ENCODE measurements at regions not wholly inside any gene's neighbourhood (a gene's known extent, or its start where the extent isn't known, plus 50 kb on each side); places are given as distances from the start of the nearest gene placed in this dataset.
A peak's percentile ranks its signal among the peaks of the same experiment; 100 is the strongest.

GRCh38 chr14:61110316-61111082, 129.5 kb downstream of the SLC38A6 start:
- no peak for DNase-seq (ENCODE audit: extremely low read depth, low read depth, low spot score)

- no peak for DNase-seq (ENCODE audit: extremely low read depth, low read depth, low spot score)
Measured at GRCh38 chr14:61109288-61109687, 128.2 kb downstream of the SLC38A6 start.

- no peak for DNase-seq (ENCODE audit: extremely low read depth, low read depth, low spot score)
Measured at GRCh38 chr14:61108496-61109141, 127.6 kb downstream of the SLC38A6 start.

- DNase-seq (ENCODE audit: extremely low read depth, low read depth, low spot score), result no peak
Measured at GRCh38 chr14:61107869-61108493, 126.9 kb downstream of the SLC38A6 start.

- DNase-seq (ENCODE audit: extremely low read depth, low read depth, low spot score), result no peak
Measured at GRCh38 chr14:61106959-61107641, 126.1 kb downstream of the SLC38A6 start.

GRCh38 chr14:61106271-61106958, 125.4 kb downstream of the SLC38A6 start:
- DNase-seq (ENCODE audit: extremely low read depth, low read depth, low spot score), result no peak

GRCh38 chr14:61104358-61104757, 123.3 kb downstream of the SLC38A6 start:
- DNase-seq (ENCODE audit: extremely low read depth, low read depth, low spot score), result no peak

- DNase-seq (ENCODE audit: extremely low read depth, low read depth, low spot score), result peak; percentile 87
Measured at GRCh38 chr14:61103541-61104339, 122.7 kb downstream of the SLC38A6 start.

- no peak for DNase-seq (ENCODE audit: extremely low read depth, low read depth, low spot score)
Measured at GRCh38 chr14:61102549-61103466, 121.8 kb downstream of the SLC38A6 start.

Measured in glomerular endothelial cell (primary cell).